ENCODE measurements at regions not wholly inside any gene's neighbourhood (a gene's known extent, or its start where the extent isn't known, plus 50 kb on each side); places are given as distances from the start of the nearest gene placed in this dataset.

DNA sequence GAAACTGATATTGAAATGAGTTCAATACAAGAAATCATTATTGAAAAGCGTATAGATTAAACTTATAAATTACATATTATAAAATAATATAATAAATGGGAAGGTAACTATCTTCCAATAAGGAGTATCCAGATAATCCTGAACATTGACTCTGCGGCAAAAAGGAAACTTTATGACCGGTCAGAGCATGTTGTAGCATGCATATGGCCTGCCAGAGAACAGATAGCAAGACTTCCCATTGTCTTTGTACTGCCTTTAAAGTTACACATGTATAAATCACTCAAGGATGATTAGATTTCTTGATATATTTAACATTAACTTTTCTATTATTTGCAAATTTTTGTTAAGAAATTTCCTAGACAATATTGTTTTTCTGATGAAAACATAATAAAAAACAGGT lies 56.2 kb upstream of the ETV1 start:
- Histone ChIP-seq H2BK12ac (ENCODE audit: insufficient read length, low read depth, low read length) (no peak overlapping the region), H3K56ac (ENCODE audit: insufficient read length, low read depth, low read length) (no peak overlapping the region), H3K9me3 (ENCODE audit: control insufficient read depth, low read depth, low read length) (no peaks in the 10 kb centered on the region), H3K79me2 (ENCODE audit: insufficient read depth, low read length) (no peaks in the 10 kb centered on the region), H2AK5ac (ENCODE audit: insufficient read length, low read length) (no peak overlapping the region), H4K8ac (replicated peaks; ENCODE audit: insufficient read length, low read depth, low read length) (no peak overlapping the region), H3K27me3 (ENCODE audit: insufficient read depth, low read length) (no peaks in the 10 kb centered on the region), H2BK5ac (ENCODE audit: insufficient read length, low read length) (no peak overlapping the region), H2BK15ac (ENCODE audit: low read depth, low read length) (no peak overlapping the region), H4K91ac (ENCODE audit: insufficient read length, low read depth, low read length) (no peak overlapping the region), H3T11ph (ENCODE audit: low read length) (no peak overlapping the region), H3K23me2 (ENCODE audit: insufficient read length, low read depth, low read length, poor library complexity, severe bottlenecking) (no peaks in the 10 kb centered on the region), H4K5ac (ENCODE audit: insufficient read length, low read depth, low read length) (no peak overlapping the region), H3K27ac (ENCODE audit: insufficient read length, low read depth, low read length) (no peak overlapping the region), H3K18ac (ENCODE audit: insufficient read length, low read depth, low read length) (no peak overlapping the region), H3K9ac (ENCODE audit: extremely low read depth, insufficient read length, low read length) (no peak overlapping the region), H3K23ac (ENCODE audit: insufficient read length, low read depth, low read length) (no peak overlapping the region), H2BK20ac (ENCODE audit: low read depth, low read length, poor library complexity, severe bottlenecking) (no peak overlapping the region), H3K14ac (ENCODE audit: insufficient read depth, low read length) (no peak overlapping the region), H2BK120ac (ENCODE audit: low read depth, low read length, poor library complexity, severe bottlenecking) (no peak overlapping the region), H3K79me1 (ENCODE audit: insufficient read depth, low read depth, low read length, poor library complexity, severe bottlenecking) (no peaks in the 10 kb centered on the region), H4K20me1 (ENCODE audit: control insufficient read depth, insufficient read depth, insufficient read length) (no peaks in the 10 kb centered on the region), H3K4ac (ENCODE audit: low read depth, low read length) (no peak overlapping the region), H2AFZ (ENCODE audit: low read length) (no peak overlapping the region), H3K4me2 (ENCODE audit: insufficient read depth, insufficient read length, low read length) (no peak overlapping the region), H3K4me1 (ENCODE audit: insufficient read depth, low read length) (no peaks in the 10 kb centered on the region)
- H3K27me3 Mint-ChIP-seq (ENCODE audit: low read depth), result no peaks in the 10 kb centered on the region
- no peak overlapping the region for H3K27ac Mint-ChIP-seq
- peaks cover 2 to 3% of the 10 kb centered on the region in 2 experiments; a peak in 1 of 5 replicates for H3K9me3 Mint-ChIP-seq
- H3K4me3 Mint-ChIP-seq, result no peak overlapping the region
- peaks cover 0 to 2% (median 0%) of the 10 kb centered on the region in 3 experiments; a peak in 2 of 7 replicates for H3K36me3 Mint-ChIP-seq (ENCODE audit: insufficient read depth in 1 of 3, low read depth in 3 of 3)
- WGBS (ENCODE audit: extremely low coverage, insufficient read length, low lambda C conversion rate), result no CpG with 5 or more reads among the region's 3 CpGs
- H3K4me1 Mint-ChIP-seq, result no peaks in the 10 kb centered on the region
- TF ChIP-seq, protein P1, sequence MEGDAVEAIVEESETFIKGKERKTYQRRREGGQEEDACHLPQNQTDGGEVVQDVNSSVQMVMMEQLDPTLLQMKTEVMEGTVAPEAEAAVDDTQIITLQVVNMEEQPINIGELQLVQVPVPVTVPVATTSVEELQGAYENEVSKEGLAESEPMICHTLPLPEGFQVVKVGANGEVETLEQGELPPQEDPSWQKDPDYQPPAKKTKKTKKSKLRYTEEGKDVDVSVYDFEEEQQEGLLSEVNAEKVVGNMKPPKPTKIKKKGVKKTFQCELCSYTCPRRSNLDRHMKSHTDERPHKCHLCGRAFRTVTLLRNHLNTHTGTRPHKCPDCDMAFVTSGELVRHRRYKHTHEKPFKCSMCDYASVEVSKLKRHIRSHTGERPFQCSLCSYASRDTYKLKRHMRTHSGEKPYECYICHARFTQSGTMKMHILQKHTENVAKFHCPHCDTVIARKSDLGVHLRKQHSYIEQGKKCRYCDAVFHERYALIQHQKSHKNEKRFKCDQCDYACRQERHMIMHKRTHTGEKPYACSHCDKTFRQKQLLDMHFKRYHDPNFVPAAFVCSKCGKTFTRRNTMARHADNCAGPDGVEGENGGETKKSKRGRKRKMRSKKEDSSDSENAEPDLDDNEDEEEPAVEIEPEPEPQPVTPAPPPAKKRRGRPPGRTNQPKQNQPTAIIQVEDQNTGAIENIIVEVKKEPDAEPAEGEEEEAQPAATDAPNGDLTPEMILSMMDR (conservative IDR thresholded peaks at IDR 0.05), result no peak
- no peak for DNase-seq
